Gastroesophageal sphincter (tissue), 3 donors: ENCODE measurements at regions not wholly inside any gene's neighbourhood (a gene's known extent, or its start where the extent isn't known, plus 50 kb on each side); places are given as distances from the start of the nearest gene placed in this dataset.

ENCODE experiments used
- POLR2A ChIP-seq, 2 donors: fragments of 450-650 bp; IDR thresholded peaks; one replicate each; pipeline ENCODE4 v1.6.1; 2017; ENCODE audit warnings: antibody characterized with exemption in 2 of 2, mild to moderate bottlenecking in 2 of 2, moderate library complexity in 1 of 2
- TF ChIP-seq, protein P1 (sequence below), 4 experiments: fragments of 200-600 bp in 2 of 4; fragments of 450-650 bp in 2 of 4; sonication (generic) in 1 of 4; IDR thresholded peaks; one replicate each; pipeline ENCODE4 v1.5.1; 2017 to 2019; ENCODE audit warnings: antibody characterized with exemption in 4 of 4, mild to moderate bottlenecking in 2 of 4, moderate library complexity in 2 of 4

DNA sequence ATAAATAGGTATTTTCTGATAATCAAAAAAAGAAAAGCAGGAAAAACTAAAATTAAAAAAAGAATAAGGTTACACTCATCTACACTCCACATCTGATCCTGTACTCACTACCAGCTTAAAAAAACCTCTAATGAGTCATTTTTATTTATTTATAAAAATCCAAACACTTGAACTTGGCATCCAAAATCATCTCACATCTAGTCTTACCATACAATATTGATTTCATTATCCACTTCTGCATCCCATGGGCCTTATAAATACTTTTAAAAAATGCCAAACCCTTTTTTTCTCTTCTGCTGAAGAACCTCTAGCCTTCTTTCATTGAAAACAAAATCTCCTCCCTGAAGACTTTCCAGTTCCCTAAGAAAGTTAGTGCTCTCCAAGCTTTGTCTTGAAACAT is 109.7 kb downstream of the TMTC3 start:
- TF ChIP-seq, protein P1, sequence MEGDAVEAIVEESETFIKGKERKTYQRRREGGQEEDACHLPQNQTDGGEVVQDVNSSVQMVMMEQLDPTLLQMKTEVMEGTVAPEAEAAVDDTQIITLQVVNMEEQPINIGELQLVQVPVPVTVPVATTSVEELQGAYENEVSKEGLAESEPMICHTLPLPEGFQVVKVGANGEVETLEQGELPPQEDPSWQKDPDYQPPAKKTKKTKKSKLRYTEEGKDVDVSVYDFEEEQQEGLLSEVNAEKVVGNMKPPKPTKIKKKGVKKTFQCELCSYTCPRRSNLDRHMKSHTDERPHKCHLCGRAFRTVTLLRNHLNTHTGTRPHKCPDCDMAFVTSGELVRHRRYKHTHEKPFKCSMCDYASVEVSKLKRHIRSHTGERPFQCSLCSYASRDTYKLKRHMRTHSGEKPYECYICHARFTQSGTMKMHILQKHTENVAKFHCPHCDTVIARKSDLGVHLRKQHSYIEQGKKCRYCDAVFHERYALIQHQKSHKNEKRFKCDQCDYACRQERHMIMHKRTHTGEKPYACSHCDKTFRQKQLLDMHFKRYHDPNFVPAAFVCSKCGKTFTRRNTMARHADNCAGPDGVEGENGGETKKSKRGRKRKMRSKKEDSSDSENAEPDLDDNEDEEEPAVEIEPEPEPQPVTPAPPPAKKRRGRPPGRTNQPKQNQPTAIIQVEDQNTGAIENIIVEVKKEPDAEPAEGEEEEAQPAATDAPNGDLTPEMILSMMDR (IDR thresholded peaks at IDR 0.05): no peak
- TF ChIP-seq POLR2A (IDR thresholded peaks at IDR 0.05): no peak
